ENCODE measurements at regions not wholly inside any gene's neighbourhood (a gene's known extent, or its start where the extent isn't known, plus 50 kb on each side); places are given as distances from the start of the nearest gene placed in this dataset.

DNA sequence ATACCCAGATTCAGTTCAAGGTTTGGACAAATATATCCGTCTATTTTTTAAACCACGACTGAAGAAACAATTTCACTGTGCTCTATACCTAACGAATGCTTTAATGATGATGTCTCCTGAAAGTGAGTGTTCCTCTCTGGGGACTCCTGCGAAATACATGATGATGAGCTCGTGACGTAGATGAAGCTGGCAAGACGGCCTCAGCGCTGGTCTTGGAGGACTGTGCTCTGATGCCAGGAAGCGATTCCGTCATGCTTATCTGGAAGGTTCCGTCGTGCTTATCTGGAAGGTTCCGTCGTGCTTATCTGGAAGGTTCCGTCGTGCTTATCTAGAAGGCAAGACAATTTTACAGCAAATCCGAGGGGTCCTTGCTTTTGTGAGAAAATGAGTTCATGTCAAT lies 250.8 kb upstream of the IRX2 start:
- POLR2A ChIA-PET (ENCODE audit: unreplicated experiment), result no interaction called here
- no peaks in the 10 kb centered on the region for H3K36me3 ChIP-seq (ENCODE audit: low read depth, low read length)
- 0 out of 2 replicates have a peak, but pooled peaks cover 8% of the 10 kb centered on the region for H3K27me3 ChIP-seq (ENCODE audit: low read length)
- H4K20me1 ChIP-seq (ENCODE audit: low read length), result no peaks in the 10 kb centered on the region
- no peak overlapping the region for H3K27ac ChIP-seq (ENCODE audit: low read length)
- H3K4me1 ChIP-seq (ENCODE audit: insufficient read depth, low read length), result no peaks in the 10 kb centered on the region
- H3K79me2 ChIP-seq (ENCODE audit: low read length), result no peaks in the 10 kb centered on the region
- no peak overlapping the region for H2AFZ ChIP-seq (ENCODE audit: low read length)
- intact Hi-C loops (cut with micrococcal nuclease), result no loop called here
- H3K9me3 ChIP-seq (ENCODE audit: low read length), result no peaks in the 10 kb centered on the region
- no peak overlapping the region for H3K4me3 ChIP-seq (ENCODE audit: low read length)
- H3F3A ChIP-seq (ENCODE audit: low read length, unreplicated experiment), result no peaks in the 10 kb centered on the region
- ATAC-seq, result no peak
- no peak for TF ChIP-seq CTCF (conservative IDR thresholded peaks at IDR 0.05; ENCODE audit: low read depth, low read length)
- TF ChIP-seq EZH2 (IDR thresholded peaks at IDR 0.05; ENCODE audit: low read length, unreplicated experiment), result no peak
- no peak for TF ChIP-seq EZH2phosphoT487 (IDR thresholded peaks at IDR 0.05; ENCODE audit: borderline replicate concordance, low read length)
- no peaks in the 10 kb centered on the region for H3K9me2 ChIP-seq (replicated peaks; ENCODE audit: low read length)
- no TSS peak for BruUV-seq (replicated peaks)
- H3K9ac ChIP-seq (ENCODE audit: low read length), result no peak overlapping the region
- DNase-seq, result no peak
- CTCF ChIA-PET, result no interaction called here
- no peak overlapping the region for H3K4me2 ChIP-seq (ENCODE audit: low read length)

DNA sequence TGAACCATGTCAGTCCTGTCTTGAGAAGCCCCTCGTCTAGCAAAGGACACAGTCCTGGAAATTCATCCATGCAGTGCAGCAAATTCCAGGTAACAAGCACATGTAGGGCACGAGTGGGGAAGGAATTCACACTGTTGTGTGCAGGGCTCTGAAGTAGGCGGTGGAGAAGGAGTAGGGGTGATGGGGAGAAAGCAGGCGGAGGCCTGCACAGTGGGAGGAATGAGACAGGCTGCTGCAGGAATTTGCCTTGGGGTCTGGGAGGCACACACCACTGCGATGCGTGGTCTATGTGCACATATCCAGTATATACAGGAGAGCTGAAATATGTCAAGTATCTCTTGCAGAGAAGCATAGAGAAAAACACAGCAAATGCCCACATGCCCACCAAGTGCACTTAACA lies 249.2 kb upstream of the IRX2 start:
- BruUV-seq (replicated peaks), result no TSS peak
- Histone ChIP-seq H3K4me3 (ENCODE audit: low read length) (no peak overlapping the region), H3K9ac (ENCODE audit: low read length) (no peak overlapping the region), H4K20me1 (ENCODE audit: low read length) (no peaks in the 10 kb centered on the region), H3K4me1 (ENCODE audit: insufficient read depth, low read length) (no peaks in the 10 kb centered on the region), H3K9me3 (ENCODE audit: low read length) (no peaks in the 10 kb centered on the region), H3K9me2 (replicated peaks; ENCODE audit: low read length) (no peaks in the 10 kb centered on the region), H2AFZ (ENCODE audit: low read length) (no peak overlapping the region), H3F3A (ENCODE audit: low read length, unreplicated experiment) (no peaks in the 10 kb centered on the region), H3K4me2 (ENCODE audit: low read length) (no peak overlapping the region), H3K27ac (ENCODE audit: low read length) (no peak overlapping the region), H3K36me3 (ENCODE audit: low read depth, low read length) (no peaks in the 10 kb centered on the region), H3K27me3 (ENCODE audit: low read length) (0 out of 2 replicates have a peak, but pooled peaks cover 8% of the 10 kb centered on the region), H3K79me2 (ENCODE audit: low read length) (no peaks in the 10 kb centered on the region)
- POLR2A ChIA-PET (ENCODE audit: unreplicated experiment), result no interaction called here
- TF ChIP-seq EZH2phosphoT487 (IDR thresholded peaks at IDR 0.05; ENCODE audit: borderline replicate concordance, low read length) (no peak), CTCF (conservative IDR thresholded peaks at IDR 0.05; ENCODE audit: low read depth, low read length) (no peak), EZH2 (IDR thresholded peaks at IDR 0.05; ENCODE audit: low read length, unreplicated experiment) (no peak)
- ATAC-seq (no peak), DNase-seq (no peak)
- CTCF ChIA-PET, result no interaction called here
- intact Hi-C loops (cut with micrococcal nuclease), result no loop called here

GRCh38 chr5:2999926-3000325 lies 248.4 kb upstream of the IRX2 start:
- Histone ChIP-seq H3K79me2 (ENCODE audit: low read length) (no peaks in the 10 kb centered on the region), H3K4me3 (ENCODE audit: low read length) (no peak overlapping the region), H3K9ac (ENCODE audit: low read length) (no peak overlapping the region), H4K20me1 (ENCODE audit: low read length) (no peaks in the 10 kb centered on the region), H3K4me2 (ENCODE audit: low read length) (no peak overlapping the region), H3F3A (ENCODE audit: low read length, unreplicated experiment) (no peaks in the 10 kb centered on the region), H3K27me3 (ENCODE audit: low read length) (0 out of 2 replicates have a peak, but pooled peaks cover 8% of the 10 kb centered on the region), H3K4me1 (ENCODE audit: insufficient read depth, low read length) (no peaks in the 10 kb centered on the region), H3K9me2 (replicated peaks; ENCODE audit: low read length) (no peaks in the 10 kb centered on the region), H3K9me3 (ENCODE audit: low read length) (no peaks in the 10 kb centered on the region), H3K27ac (ENCODE audit: low read length) (no peak overlapping the region), H3K36me3 (ENCODE audit: low read depth, low read length) (no peaks in the 10 kb centered on the region), H2AFZ (ENCODE audit: low read length) (no peak overlapping the region)
- DNase-seq, result no peak
- intact Hi-C loops (cut with micrococcal nuclease), result no loop called here
- CTCF ChIA-PET, result no interaction called here
- no TSS peak for BruUV-seq (replicated peaks)
- POLR2A ChIA-PET (ENCODE audit: unreplicated experiment), result no interaction called here
- no peak for ATAC-seq
- TF ChIP-seq EZH2phosphoT487 (IDR thresholded peaks at IDR 0.05; ENCODE audit: borderline replicate concordance, low read length) (no peak), EZH2 (IDR thresholded peaks at IDR 0.05; ENCODE audit: low read length, unreplicated experiment) (no peak), CTCF (conservative IDR thresholded peaks at IDR 0.05; ENCODE audit: low read depth, low read length) (no peak)
